Muscle layer of duodenum (tissue), 2 donors: ENCODE measurements at regions not wholly inside any gene's neighbourhood (a gene's known extent, or its start where the extent isn't known, plus 50 kb on each side); places are given as distances from the start of the nearest gene placed in this dataset.

Source experiments
- H3K27ac ChIP-seq: one replicate; pipeline ENCODE4 v1.7.0; 2013; ENCODE audit warnings: mild to moderate bottlenecking, low read length
- H3K27me3 ChIP-seq: one replicate; pipeline ENCODE4 v1.7.0; 2013; ENCODE audit warnings: low read depth, mild to moderate bottlenecking, control low read depth, low read length
- H3K36me3 ChIP-seq, 2 donors: one replicate each; pipeline ENCODE4 v1.7.0; 2013; ENCODE audit warnings: low read length in 2 of 2, control low read depth in 1 of 2, mild to moderate bottlenecking in 1 of 2; ENCODE audit not compliant: insufficient read depth in 2 of 2, control insufficient read depth in 1 of 2
- H3K4me1 ChIP-seq, 2 donors: one replicate each; pipeline ENCODE4 v1.7.0; 2013; ENCODE audit warnings: low read length in 2 of 2, mild to moderate bottlenecking in 2 of 2, control low read depth in 1 of 2, moderate library complexity in 1 of 2; ENCODE audit not compliant: insufficient read depth in 2 of 2, control insufficient read depth in 1 of 2
- H3K4me3 ChIP-seq, 2 donors: one replicate each; pipeline ENCODE4 v1.7.0; 2013; ENCODE audit warnings: low read length in 2 of 2, low read depth in 1 of 2, mild to moderate bottlenecking in 1 of 2
- H3K9me3 ChIP-seq, 2 donors: one replicate each; pipeline ENCODE4 v1.7.0; 2013; ENCODE audit warnings: low read length in 2 of 2, control low read depth in 1 of 2, mild to moderate bottlenecking in 1 of 2; ENCODE audit not compliant: control insufficient read depth in 1 of 2
- donor health status: healthy.

- H3K27ac ChIP-seq = no peak overlapping the region
- H3K4me3 ChIP-seq = no peak overlapping the region
- H3K36me3 ChIP-seq = no peaks in the 10 kb centered on the region
- H3K27me3 ChIP-seq = no peaks in the 10 kb centered on the region
- H3K9me3 ChIP-seq = peaks cover 0 to 2% of the 10 kb centered on the region in 2 donors
- H3K4me1 ChIP-seq = no peaks in the 10 kb centered on the region
Measured at GRCh38 chr2:106981491-106981890, 95.5 kb upstream of the ST6GAL2 start.

GRCh38 chr2:106982350-106982749, 96.4 kb upstream of the ST6GAL2 start:
- H3K4me1 ChIP-seq = no peaks in the 10 kb centered on the region
- H3K4me3 ChIP-seq = no peak overlapping the region
- peaks cover 0 to 2% of the 10 kb centered on the region in 2 donors for H3K9me3 ChIP-seq
- H3K27ac ChIP-seq = no peak overlapping the region
- no peaks in the 10 kb centered on the region for H3K27me3 ChIP-seq
- no peaks in the 10 kb centered on the region for H3K36me3 ChIP-seq

GRCh38 chr2:106983305-106983704, 97.3 kb upstream of the ST6GAL2 start:
- no peak overlapping the region for H3K4me3 ChIP-seq
- H3K27me3 ChIP-seq = no peaks in the 10 kb centered on the region
- H3K27ac ChIP-seq = no peak overlapping the region
- peaks cover 0 to 2% of the 10 kb centered on the region in 2 donors for H3K9me3 ChIP-seq
- H3K4me1 ChIP-seq = no peaks in the 10 kb centered on the region
- H3K36me3 ChIP-seq = no peaks in the 10 kb centered on the region

- no peak overlapping the region for H3K4me3 ChIP-seq
- no peaks in the 10 kb centered on the region for H3K4me1 ChIP-seq
- H3K9me3 ChIP-seq = peaks cover 0 to 2% of the 10 kb centered on the region in 2 donors
- no peak overlapping the region for H3K27ac ChIP-seq
- no peaks in the 10 kb centered on the region for H3K27me3 ChIP-seq
- H3K36me3 ChIP-seq = no peaks in the 10 kb centered on the region
Measured at GRCh38 chr2:106988361-106988760, 102.4 kb upstream of the ST6GAL2 start.

GRCh38 chr2:106990297-106990696, 104.3 kb upstream of the ST6GAL2 start:
- no peak overlapping the region for H3K4me3 ChIP-seq
- no peaks in the 10 kb centered on the region for H3K27me3 ChIP-seq
- H3K4me1 ChIP-seq = no peaks in the 10 kb centered on the region
- no peaks in the 10 kb centered on the region for H3K36me3 ChIP-seq
- no peaks in the 10 kb centered on the region for H3K9me3 ChIP-seq
- no peak overlapping the region for H3K27ac ChIP-seq

- Histone ChIP-seq H3K27ac (no peak overlapping the region), H3K4me1 (no peaks in the 10 kb centered on the region), H3K9me3 (no peaks in the 10 kb centered on the region), H3K27me3 (no peaks in the 10 kb centered on the region), H3K36me3 (no peaks in the 10 kb centered on the region), H3K4me3 (no peak overlapping the region)
Measured at GRCh38 chr2:106991866-106992265, 105.9 kb upstream of the ST6GAL2 start.

- Histone ChIP-seq H3K4me3 (no peak overlapping the region), H3K36me3 (no peaks in the 10 kb centered on the region), H3K27me3 (no peaks in the 10 kb centered on the region), H3K9me3 (no peaks in the 10 kb centered on the region), H3K4me1 (no peaks in the 10 kb centered on the region), H3K27ac (no peak overlapping the region)
Measured at GRCh38 chr2:106995556-106995955, 109.6 kb upstream of the ST6GAL2 start.

GRCh38 chr2:106996171-106996769, 110.3 kb upstream of the ST6GAL2 start:
- no peaks in the 10 kb centered on the region for H3K36me3 ChIP-seq
- H3K9me3 ChIP-seq = no peaks in the 10 kb centered on the region
- H3K4me1 ChIP-seq = no peaks in the 10 kb centered on the region
- no peaks in the 10 kb centered on the region for H3K27me3 ChIP-seq
- no peak overlapping the region for H3K27ac ChIP-seq
- H3K4me3 ChIP-seq = no peak overlapping the region

- Histone ChIP-seq H3K4me3 (no peak overlapping the region), H3K27ac (no peak overlapping the region)
Measured at GRCh38 chr2:106997204-106997603, 111.2 kb upstream of the ST6GAL2 start.

GRCh38 chr2:107001062-107001461, 115.1 kb upstream of the ST6GAL2 start:
- Histone ChIP-seq H3K27ac (no peak overlapping the region), H3K4me1 (no peaks in the 10 kb centered on the region), H3K9me3 (no peaks in the 10 kb centered on the region), H3K27me3 (no peaks in the 10 kb centered on the region), H3K4me3 (no peak overlapping the region), H3K36me3 (no peaks in the 10 kb centered on the region)

More at GRCh38 chr2:106997204-106997603, 111.2 kb upstream of the ST6GAL2 start:
- H3K36me3 ChIP-seq = no peaks in the 10 kb centered on the region
- no peaks in the 10 kb centered on the region for H3K9me3 ChIP-seq
- H3K4me1 ChIP-seq = no peaks in the 10 kb centered on the region
- no peaks in the 10 kb centered on the region for H3K27me3 ChIP-seq

GRCh38 chr2:107001551-107001950, 115.6 kb upstream of the ST6GAL2 start:
- H3K36me3 ChIP-seq = no peaks in the 10 kb centered on the region
- H3K27ac ChIP-seq = no peak overlapping the region
- H3K4me3 ChIP-seq = no peak overlapping the region
- no peaks in the 10 kb centered on the region for H3K9me3 ChIP-seq
- H3K4me1 ChIP-seq = no peaks in the 10 kb centered on the region
- no peaks in the 10 kb centered on the region for H3K27me3 ChIP-seq

GRCh38 chr2:107001964-107002696, 116.2 kb upstream of the ST6GAL2 start:
- no peak overlapping the region for H3K27ac ChIP-seq
- no peaks in the 10 kb centered on the region for H3K27me3 ChIP-seq
- H3K4me3 ChIP-seq = no peak overlapping the region
- no peaks in the 10 kb centered on the region for H3K36me3 ChIP-seq
- H3K9me3 ChIP-seq = no peaks in the 10 kb centered on the region
- H3K4me1 ChIP-seq = no peaks in the 10 kb centered on the region
